ENCODE measurements at regions not wholly inside any gene's neighbourhood (a gene's known extent, or its start where the extent isn't known, plus 50 kb on each side); places are given as distances from the start of the nearest gene placed in this dataset.

DNA sequence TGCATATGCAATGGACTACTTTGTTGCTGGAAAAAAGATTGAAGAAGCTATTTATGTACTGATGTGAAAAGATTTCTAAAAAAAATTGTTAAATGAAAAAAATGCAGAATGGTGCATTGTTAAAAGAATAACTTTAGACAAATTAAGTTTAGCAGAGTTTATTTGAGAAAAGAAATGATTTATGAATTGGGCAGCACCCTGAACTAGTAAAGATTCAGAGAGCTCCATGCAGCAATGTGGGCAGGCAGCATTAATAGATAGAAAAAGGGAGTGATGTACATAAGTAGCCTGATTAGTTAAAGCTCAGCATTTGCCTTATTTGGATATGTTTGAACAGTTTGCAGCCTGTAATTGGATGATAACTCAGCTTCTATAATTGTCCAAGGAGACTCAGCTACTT, 677.9 kb upstream of the SEMA6A start:
- TF ChIP-seq EZH2 (IDR thresholded peaks at IDR 0.05; ENCODE audit: borderline replicate concordance, control insufficient read depth, low read depth, low read length) (no peak), CEBPB (IDR thresholded peaks at IDR 0.05; ENCODE audit: borderline replicate concordance in 1 of 2, low read depth in 2 of 2, low read length in 2 of 2) (no peak), HDAC2 (IDR thresholded peaks at IDR 0.05) (no peak), MAX (IDR thresholded peaks at IDR 0.05; ENCODE audit: low read depth, low read length) (no peak), JUNB (IDR thresholded peaks at IDR 0.05) (no peak), EGR1 (IDR thresholded peaks at IDR 0.05; ENCODE audit: borderline replicate concordance in 1 of 2, low read depth in 2 of 2, low read length in 2 of 2) (no peak), POLR2A (IDR thresholded peaks at IDR 0.05; ENCODE audit: low read depth, low read length) (no peak), REST (IDR thresholded peaks at IDR 0.05; ENCODE audit: low read depth, low read length) (no peak)
- TF ChIP-seq, protein P1, sequence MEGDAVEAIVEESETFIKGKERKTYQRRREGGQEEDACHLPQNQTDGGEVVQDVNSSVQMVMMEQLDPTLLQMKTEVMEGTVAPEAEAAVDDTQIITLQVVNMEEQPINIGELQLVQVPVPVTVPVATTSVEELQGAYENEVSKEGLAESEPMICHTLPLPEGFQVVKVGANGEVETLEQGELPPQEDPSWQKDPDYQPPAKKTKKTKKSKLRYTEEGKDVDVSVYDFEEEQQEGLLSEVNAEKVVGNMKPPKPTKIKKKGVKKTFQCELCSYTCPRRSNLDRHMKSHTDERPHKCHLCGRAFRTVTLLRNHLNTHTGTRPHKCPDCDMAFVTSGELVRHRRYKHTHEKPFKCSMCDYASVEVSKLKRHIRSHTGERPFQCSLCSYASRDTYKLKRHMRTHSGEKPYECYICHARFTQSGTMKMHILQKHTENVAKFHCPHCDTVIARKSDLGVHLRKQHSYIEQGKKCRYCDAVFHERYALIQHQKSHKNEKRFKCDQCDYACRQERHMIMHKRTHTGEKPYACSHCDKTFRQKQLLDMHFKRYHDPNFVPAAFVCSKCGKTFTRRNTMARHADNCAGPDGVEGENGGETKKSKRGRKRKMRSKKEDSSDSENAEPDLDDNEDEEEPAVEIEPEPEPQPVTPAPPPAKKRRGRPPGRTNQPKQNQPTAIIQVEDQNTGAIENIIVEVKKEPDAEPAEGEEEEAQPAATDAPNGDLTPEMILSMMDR (IDR thresholded peaks at IDR 0.05 in 2 of 3, conservative IDR thresholded peaks at IDR 0.05 in 1 of 3; ENCODE audit: control insufficient read depth in 2 of 3, extremely low read depth in 1 of 3, insufficient read depth in 1 of 3, low read depth in 3 of 3, low read length in 3 of 3), result no peak

All from GM12878 (cell line).